HEK293 (cell line): ENCODE measurements at regions not wholly inside any gene's neighbourhood (a gene's known extent, or its start where the extent isn't known, plus 50 kb on each side); places are given as distances from the start of the nearest gene placed in this dataset.

Experiments
- BCL11A ChIP-seq: fragments of 450-650 bp; formaldehyde crosslinking; IDR thresholded peaks from 2 replicates; pipeline ENCODE4 v1.5.1; 2016; ENCODE audit warnings: low read depth, missing biosample characterization, missing genetic modification characterization
- TCF7L2 ChIP-seq: IDR thresholded peaks from 2 replicates; pipeline ENCODE4 v1.6.1; 2011; ENCODE audit warnings: low read depth, mild to moderate bottlenecking, inconsistent platforms, low read length, moderate library complexity, borderline replicate concordance
- ZFP41 ChIP-seq: fragments of 450-650 bp; formaldehyde crosslinking; IDR thresholded peaks from 2 replicates; pipeline ENCODE4 v1.5.1; 2016; ENCODE audit warnings: missing biosample characterization, missing genetic modification characterization, borderline replicate concordance
- ZNF274 ChIP-seq, 2 experiments: fragments of 200-500 bp in 1 of 2; fragments of 450-650 bp in 1 of 2; sonication (Bioruptor generic) in 1 of 2; formaldehyde crosslinking in 1 of 2; IDR thresholded peaks; 2 replicates each; pipeline versions ENCODE4 v1.5.1 to v1.6.1; 2014 to 2016; ENCODE audit warnings: borderline replicate concordance in 1 of 2, inconsistent platforms in 1 of 2, low read length in 1 of 2, missing biosample characterization in 1 of 2, missing genetic modification characterization in 1 of 2
- ZNF311 ChIP-seq: fragments of 450-650 bp; formaldehyde crosslinking; IDR thresholded peaks from 2 replicates; pipeline ENCODE4 v1.5.1; 2017; ENCODE audit warnings: missing biosample characterization, missing genetic modification characterization, borderline replicate concordance
- ZNF558 ChIP-seq: fragments of 450-650 bp; formaldehyde crosslinking; IDR thresholded peaks from 2 replicates; pipeline ENCODE4 v1.5.1; 2016; ENCODE audit warnings: missing biosample characterization, missing genetic modification characterization
- ZNF623 ChIP-seq: fragments of 450-650 bp; formaldehyde crosslinking; IDR thresholded peaks from 2 replicates; pipeline ENCODE4 v1.5.1; 2016; ENCODE audit warnings: missing biosample characterization, missing genetic modification characterization
- TF ChIP-seq, protein P1 (sequence below): fragments of 450-650 bp; formaldehyde crosslinking; IDR thresholded peaks from 2 replicates; pipeline ENCODE4 v1.5.1; 2016; ENCODE audit warnings: missing biosample characterization, missing genetic modification characterization
- TF ChIP-seq, protein P2 (sequence below): fragments of 450-650 bp; formaldehyde crosslinking; IDR thresholded peaks from 2 replicates; pipeline ENCODE4 v1.5.1; 2016; ENCODE audit warnings: missing biosample characterization, missing genetic modification characterization
- TF ChIP-seq, protein P3 (sequence below): fragments of 450-650 bp; formaldehyde crosslinking; IDR thresholded peaks from 2 replicates; pipeline ENCODE4 v1.5.1; 2016; ENCODE audit warnings: missing biosample characterization, missing genetic modification characterization
- TF ChIP-seq, protein P4 (sequence below): fragments of 450-650 bp; formaldehyde crosslinking; IDR thresholded peaks from 2 replicates; pipeline ENCODE4 v1.5.1; 2017; ENCODE audit warnings: missing biosample characterization, mild to moderate bottlenecking, missing genetic modification characterization, moderate library complexity
- TF ChIP-seq, protein P5 (sequence below): sonication (generic); formaldehyde crosslinking; IDR thresholded peaks from 2 replicates; pipeline ENCODE4 v1.8.1; 2022; ENCODE audit warnings: mild to moderate bottlenecking, moderate library complexity, missing genetic modification reagents
- TF ChIP-seq, protein P6 (sequence below): fragments of 450-650 bp; formaldehyde crosslinking; IDR thresholded peaks from 2 replicates; pipeline ENCODE4 v1.5.1; 2016; ENCODE audit warnings: missing biosample characterization, missing genetic modification characterization, low read depth

DNA sequence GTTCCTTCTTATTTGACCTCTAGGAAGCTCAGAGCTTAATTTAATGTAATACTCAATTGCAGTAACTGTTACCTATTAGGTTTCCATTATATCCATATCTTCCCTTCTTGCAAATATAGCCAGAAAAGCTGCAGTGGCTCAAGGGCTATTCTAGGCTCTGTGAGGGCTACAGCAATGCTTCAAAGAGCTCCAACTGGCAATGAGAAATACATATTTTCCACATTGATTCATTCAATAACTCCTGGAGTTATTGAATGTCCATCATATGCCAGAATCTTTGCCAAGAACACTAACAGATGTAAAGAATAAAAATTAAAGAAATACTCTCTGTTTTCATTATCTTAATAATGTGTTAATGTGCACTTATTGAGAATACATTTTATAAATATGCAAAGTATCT lies 396.9 kb upstream of the PAPPA start:
- TF ChIP-seq TCF7L2 (no peak), ZNF274 (IDR thresholded peaks at IDR 0.05; ENCODE audit: low read length) (no peak), ZNF274 (tag by site-specific recombination; IDR thresholded peaks at IDR 0.05; ENCODE audit: borderline replicate concordance) (no peak), ZNF623 (tag by site-specific recombination) (no peak), ZNF311 (tag by site-specific recombination) (no peak), ZNF558 (tag by site-specific recombination) (no peak), BCL11A (tag by site-specific recombination) (no peak), ZFP41 (no peak)
- TF ChIP-seq, protein P1, sequence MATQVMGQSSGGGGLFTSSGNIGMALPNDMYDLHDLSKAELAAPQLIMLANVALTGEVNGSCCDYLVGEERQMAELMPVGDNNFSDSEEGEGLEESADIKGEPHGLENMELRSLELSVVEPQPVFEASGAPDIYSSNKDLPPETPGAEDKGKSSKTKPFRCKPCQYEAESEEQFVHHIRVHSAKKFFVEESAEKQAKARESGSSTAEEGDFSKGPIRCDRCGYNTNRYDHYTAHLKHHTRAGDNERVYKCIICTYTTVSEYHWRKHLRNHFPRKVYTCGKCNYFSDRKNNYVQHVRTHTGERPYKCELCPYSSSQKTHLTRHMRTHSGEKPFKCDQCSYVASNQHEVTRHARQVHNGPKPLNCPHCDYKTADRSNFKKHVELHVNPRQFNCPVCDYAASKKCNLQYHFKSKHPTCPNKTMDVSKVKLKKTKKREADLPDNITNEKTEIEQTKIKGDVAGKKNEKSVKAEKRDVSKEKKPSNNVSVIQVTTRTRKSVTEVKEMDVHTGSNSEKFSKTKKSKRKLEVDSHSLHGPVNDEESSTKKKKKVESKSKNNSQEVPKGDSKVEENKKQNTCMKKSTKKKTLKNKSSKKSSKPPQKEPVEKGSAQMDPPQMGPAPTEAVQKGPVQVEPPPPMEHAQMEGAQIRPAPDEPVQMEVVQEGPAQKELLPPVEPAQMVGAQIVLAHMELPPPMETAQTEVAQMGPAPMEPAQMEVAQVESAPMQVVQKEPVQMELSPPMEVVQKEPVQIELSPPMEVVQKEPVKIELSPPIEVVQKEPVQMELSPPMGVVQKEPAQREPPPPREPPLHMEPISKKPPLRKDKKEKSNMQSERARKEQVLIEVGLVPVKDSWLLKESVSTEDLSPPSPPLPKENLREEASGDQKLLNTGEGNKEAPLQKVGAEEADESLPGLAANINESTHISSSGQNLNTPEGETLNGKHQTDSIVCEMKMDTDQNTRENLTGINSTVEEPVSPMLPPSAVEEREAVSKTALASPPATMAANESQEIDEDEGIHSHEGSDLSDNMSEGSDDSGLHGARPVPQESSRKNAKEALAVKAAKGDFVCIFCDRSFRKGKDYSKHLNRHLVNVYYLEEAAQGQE (tag by site-specific recombination) = no peak
- TF ChIP-seq, protein P2, sequence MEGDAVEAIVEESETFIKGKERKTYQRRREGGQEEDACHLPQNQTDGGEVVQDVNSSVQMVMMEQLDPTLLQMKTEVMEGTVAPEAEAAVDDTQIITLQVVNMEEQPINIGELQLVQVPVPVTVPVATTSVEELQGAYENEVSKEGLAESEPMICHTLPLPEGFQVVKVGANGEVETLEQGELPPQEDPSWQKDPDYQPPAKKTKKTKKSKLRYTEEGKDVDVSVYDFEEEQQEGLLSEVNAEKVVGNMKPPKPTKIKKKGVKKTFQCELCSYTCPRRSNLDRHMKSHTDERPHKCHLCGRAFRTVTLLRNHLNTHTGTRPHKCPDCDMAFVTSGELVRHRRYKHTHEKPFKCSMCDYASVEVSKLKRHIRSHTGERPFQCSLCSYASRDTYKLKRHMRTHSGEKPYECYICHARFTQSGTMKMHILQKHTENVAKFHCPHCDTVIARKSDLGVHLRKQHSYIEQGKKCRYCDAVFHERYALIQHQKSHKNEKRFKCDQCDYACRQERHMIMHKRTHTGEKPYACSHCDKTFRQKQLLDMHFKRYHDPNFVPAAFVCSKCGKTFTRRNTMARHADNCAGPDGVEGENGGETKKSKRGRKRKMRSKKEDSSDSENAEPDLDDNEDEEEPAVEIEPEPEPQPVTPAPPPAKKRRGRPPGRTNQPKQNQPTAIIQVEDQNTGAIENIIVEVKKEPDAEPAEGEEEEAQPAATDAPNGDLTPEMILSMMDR (tag by site-specific recombination) = no peak
- TF ChIP-seq, protein P3, sequence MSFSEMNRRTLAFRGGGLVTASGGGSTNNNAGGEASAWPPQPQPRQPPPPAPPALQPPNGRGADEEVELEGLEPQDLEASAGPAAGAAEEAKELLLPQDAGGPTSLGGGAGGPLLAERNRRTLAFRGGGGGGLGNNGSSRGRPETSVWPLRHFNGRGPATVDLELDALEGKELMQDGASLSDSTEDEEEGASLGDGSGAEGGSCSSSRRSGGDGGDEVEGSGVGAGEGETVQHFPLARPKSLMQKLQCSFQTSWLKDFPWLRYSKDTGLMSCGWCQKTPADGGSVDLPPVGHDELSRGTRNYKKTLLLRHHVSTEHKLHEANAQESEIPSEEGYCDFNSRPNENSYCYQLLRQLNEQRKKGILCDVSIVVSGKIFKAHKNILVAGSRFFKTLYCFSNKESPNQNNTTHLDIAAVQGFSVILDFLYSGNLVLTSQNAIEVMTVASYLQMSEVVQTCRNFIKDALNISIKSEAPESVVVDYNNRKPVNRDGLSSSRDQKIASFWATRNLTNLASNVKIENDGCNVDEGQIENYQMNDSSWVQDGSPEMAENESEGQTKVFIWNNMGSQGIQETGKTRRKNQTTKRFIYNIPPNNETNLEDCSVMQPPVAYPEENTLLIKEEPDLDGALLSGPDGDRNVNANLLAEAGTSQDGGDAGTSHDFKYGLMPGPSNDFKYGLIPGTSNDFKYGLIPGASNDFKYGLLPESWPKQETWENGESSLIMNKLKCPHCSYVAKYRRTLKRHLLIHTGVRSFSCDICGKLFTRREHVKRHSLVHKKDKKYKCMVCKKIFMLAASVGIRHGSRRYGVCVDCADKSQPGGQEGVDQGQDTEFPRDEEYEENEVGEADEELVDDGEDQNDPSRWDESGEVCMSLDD (tag by site-specific recombination) = no peak
- TF ChIP-seq, protein P4, sequence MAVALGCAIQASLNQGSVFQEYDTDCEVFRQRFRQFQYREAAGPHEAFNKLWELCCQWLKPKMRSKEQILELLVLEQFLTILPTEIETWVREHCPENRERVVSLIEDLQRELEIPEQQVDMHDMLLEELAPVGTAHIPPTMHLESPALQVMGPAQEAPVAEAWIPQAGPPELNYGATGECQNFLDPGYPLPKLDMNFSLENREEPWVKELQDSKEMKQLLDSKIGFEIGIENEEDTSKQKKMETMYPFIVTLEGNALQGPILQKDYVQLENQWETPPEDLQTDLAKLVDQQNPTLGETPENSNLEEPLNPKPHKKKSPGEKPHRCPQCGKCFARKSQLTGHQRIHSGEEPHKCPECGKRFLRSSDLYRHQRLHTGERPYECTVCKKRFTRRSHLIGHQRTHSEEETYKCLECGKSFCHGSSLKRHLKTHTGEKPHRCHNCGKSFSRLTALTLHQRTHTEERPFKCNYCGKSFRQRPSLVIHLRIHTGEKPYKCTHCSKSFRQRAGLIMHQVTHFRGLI = no peak
- TF ChIP-seq, protein P5, sequence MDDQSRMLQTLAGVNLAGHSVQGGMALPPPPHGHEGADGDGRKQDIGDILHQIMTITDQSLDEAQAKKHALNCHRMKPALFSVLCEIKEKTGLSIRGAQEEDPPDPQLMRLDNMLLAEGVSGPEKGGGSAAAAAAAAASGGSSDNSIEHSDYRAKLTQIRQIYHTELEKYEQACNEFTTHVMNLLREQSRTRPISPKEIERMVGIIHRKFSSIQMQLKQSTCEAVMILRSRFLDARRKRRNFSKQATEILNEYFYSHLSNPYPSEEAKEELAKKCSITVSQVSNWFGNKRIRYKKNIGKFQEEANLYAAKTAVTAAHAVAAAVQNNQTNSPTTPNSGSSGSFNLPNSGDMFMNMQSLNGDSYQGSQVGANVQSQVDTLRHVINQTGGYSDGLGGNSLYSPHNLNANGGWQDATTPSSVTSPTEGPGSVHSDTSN (CRISPR knock-in tag) = no peak
- TF ChIP-seq, protein P6, sequence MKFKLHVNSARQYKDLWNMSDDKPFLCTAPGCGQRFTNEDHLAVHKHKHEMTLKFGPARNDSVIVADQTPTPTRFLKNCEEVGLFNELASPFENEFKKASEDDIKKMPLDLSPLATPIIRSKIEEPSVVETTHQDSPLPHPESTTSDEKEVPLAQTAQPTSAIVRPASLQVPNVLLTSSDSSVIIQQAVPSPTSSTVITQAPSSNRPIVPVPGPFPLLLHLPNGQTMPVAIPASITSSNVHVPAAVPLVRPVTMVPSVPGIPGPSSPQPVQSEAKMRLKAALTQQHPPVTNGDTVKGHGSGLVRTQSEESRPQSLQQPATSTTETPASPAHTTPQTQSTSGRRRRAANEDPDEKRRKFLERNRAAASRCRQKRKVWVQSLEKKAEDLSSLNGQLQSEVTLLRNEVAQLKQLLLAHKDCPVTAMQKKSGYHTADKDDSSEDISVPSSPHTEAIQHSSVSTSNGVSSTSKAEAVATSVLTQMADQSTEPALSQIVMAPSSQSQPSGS (tag by site-specific recombination) = no peak
